Activated effector memory CD4-positive, alpha-beta T cell treated with anti-CD3 and anti-CD28 coated beads, Interleukin-2, amount 50 U/mL, for 16 hours (primary cell): ENCODE measurements at regions not wholly inside any gene's neighbourhood (a gene's known extent, or its start where the extent isn't known, plus 50 kb on each side); places are given as distances from the start of the nearest gene placed in this dataset.

Experiments
- DNase-seq: peaks from one replicate; pipeline ENCODE4 v3.0.0-alpha.2; 2020

DNA sequence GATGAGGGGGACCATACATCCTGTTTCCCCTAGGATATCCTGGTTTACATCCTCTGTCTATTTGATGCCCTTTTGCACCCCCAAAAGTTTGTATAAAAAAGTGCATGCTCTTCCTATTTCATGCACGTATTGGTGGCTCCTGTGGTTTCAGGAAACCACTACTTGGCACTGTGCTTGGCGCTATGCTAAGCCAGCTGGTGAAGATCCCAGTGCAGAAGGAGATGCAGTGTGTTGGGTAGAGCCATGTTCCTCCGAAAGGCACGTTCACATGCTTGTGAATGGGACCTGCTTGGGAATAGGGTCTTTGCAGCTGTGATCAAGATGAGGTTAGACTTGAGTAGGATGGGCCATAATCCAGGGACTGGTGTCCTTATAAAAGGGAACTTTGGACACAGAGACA, 419.7 kb downstream of the GALR1 start:
- DNase-seq: no peak

- no peak for DNase-seq
Measured at GRCh38 chr18:77671456-77672167, 422.0 kb downstream of the GALR1 start.

DNA sequence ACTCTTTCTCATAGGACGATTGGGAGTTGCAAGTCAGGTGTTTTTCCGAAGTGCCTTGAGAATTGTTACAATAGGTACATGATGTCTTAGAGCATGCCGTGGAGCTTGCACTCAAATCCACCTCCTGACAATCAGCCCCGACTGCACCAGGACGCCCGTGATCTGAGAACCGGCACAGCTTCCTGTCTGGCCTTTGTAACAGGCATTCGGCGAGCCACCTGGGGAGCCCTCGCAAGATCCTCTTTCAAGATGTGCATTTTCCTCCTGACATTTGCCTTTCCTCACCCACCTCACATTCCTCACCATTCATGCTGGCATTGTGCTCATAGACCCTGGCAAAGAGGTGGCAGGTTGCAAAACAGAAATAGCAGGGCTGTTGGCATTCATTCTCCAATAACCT, 427.3 kb downstream of the GALR1 start:
- no peak for DNase-seq

- DNase-seq: no peak
Measured at GRCh38 chr18:77677536-77677935, 427.9 kb downstream of the GALR1 start.

DNA sequence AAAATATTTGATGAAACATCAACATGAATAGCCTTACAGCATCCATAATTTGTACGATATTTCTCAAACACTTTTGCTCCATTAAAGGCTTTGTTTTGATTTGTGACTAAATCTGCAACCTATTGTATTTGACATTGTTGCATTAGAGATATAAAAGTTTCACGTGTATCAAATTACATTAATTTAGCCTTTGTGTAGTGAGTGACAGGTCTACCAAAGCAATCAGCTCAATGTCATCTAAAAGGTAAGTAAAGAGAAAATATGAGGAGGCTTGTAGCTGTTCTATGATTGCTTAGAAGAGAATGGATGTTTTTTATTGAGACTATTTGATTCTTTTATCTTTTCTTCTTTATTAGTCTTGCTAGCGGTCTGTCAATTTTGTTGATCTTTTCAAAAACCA, 430.2 kb downstream of the GALR1 start:
- no peak for DNase-seq

- no peak for DNase-seq
Measured at GRCh38 chr18:77700051-77700450, 450.4 kb downstream of the GALR1 start.

DNA sequence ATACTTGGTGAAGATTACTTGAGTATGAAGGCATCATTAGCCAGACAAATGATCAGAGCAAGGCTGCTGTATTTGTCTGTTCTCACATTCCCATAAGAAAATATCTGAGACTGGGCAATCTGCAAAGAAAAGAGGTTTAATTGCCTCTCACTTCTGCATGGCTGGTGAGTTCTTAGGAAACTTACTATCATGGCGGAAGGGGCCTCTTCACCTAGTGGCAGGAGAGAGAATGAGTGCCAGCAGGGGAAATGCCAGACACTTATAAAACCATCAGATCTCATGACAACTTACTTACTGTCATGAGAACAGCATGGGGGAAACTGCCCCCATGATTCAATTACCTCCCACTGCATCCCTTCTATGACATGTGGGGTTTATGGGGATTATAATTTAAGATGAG, 452.3 kb downstream of the GALR1 start:
- no peak for DNase-seq

DNA sequence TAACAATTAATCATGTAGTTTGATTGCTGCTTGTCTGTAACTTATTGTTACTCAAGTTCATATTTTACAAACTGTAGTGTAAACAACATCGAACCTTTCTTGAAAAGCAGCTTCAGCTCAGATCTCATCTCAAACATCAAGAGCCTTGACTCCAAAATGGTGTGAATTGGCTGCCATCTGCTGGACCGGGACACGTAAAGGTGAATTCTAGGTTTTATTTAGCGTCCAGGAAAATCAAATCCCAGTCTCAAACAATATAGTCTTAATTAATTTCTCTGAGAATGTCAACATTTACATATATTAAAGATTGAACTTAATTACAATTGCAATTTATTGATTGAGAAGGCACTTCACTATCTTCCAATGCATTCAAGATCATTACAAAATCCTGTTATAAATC, 453.0 kb downstream of the GALR1 start:
- no peak for DNase-seq

GRCh38 chr18:77705301-77705700, 455.7 kb downstream of the GALR1 start:
- no peak for DNase-seq

GRCh38 chr18:77708826-77709506, 459.3 kb downstream of the GALR1 start:
- DNase-seq: no peak

DNA sequence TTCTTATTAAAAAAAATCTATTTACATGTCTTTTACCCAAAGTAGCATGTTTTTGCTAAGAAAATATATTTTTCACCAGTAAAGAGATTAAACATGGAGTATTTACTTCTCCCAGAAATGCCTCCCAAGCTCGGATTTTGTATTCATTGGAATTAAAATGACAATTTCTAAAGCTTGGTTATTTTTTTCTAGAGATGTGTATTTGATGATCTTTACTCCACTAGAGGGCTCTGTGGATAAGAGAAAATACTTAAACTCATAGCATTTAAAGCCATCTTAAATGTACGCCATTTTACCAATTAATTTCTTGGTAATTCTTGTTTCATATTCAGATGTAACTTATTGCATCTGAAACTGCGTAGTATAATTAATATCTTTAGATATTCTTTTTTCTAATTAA, 461.4 kb downstream of the GALR1 start:
- no peak for DNase-seq

GRCh38 chr18:77714716-77715115, 465.1 kb downstream of the GALR1 start:
- no peak for DNase-seq

DNA sequence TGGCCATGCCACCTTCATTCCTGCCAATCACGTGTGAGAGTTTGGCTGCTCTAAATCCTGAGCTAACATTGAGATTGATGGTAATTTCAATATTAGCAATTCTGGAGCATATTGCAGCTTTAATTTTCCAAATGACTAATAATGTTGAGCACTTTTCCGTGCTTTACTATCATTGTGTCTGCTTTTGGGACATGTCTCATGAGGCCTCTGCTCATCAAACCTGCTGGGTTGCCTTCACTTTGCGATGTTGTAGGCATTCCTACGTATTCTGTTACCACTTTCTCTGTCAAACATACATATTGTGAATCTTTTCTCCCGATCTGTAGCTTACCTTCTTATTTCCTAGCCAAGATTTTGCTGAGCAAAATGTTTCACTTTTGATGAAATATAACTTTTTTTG, 466.6 kb downstream of the GALR1 start:
- no peak for DNase-seq

DNA sequence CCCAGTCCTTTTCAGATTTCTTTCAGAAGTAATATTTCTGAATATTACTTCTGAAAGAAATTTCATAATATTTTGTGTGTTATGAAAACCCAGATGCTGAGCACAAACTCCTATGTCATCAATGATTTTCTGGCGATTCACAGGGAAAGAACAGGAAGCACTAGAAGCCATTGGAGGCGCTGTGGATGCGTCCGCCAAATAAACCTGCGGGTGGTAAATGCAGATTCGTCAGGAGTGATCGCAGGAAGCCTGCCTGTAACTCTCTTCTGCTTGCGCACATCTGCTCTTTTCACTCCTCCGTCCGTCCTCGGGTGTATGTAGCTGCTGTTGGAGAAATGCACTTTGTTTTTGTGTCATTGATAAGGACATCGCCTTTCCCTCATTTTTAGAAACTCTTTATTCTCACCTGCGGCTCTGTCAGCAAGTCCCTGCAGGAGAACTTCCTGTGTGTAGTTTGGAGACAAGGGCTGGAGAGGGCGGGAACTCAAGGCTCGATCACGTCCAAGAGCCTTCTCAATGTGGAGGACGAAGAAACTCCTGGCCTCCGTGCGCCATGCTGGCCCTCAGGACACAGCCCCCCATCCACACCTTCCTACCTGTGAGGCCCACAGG, 483.8 kb downstream of the GALR1 start:
- no peak for DNase-seq

DNA sequence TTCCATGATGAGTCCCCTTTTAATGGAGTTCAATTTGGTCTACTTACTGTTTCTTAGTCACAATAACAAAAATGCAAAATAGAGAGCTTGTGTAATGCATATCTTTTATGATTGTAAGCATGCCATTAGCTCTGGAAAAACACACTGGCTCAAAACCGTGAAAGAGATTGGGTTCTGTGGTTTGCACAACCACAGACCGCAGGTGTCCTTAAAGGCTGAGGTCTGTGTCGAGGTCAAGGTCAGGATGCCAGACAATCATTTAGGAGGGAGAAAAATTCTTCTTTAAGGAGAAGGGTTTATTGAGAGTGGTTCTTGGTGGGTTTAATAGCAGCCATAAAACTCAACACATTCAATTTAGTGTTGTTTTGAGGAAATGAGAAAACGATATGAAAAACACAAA, 487.2 kb downstream of the GALR1 start:
- no peak for DNase-seq

GRCh38 chr18:77737405-77737804, 487.8 kb downstream of the GALR1 start:
- DNase-seq: no peak

DNA sequence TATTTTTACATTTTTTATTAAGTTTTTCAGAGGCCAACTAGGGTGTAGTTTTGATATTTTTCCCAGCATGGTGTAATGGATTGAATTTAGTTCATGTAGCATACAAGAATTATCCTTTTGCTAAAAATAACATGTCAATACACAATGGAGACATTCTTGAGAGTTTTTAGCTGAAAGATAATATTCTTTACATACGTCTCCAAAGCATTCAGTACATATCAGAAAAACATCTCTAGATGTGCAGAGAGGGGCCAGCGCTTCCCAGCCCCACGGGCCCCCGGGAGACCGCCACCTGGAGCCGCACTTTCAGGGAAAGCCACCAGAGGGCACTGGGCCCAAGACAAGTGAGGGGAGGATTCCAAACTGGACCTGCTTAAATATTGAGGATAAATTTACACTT, 499.4 kb downstream of the GALR1 start:
- DNase-seq: no peak

GRCh38 chr18:77750006-77750405, 500.4 kb downstream of the GALR1 start:
- DNase-seq: no peak

- DNase-seq: no peak
Measured at GRCh38 chr18:77754475-77755044, 504.9 kb downstream of the GALR1 start.

- DNase-seq: no peak
Measured at GRCh38 chr18:77755187-77755586, 505.5 kb downstream of the GALR1 start.

- DNase-seq: no peak
Measured at GRCh38 chr18:77761332-77761731, 511.7 kb downstream of the GALR1 start.

DNA sequence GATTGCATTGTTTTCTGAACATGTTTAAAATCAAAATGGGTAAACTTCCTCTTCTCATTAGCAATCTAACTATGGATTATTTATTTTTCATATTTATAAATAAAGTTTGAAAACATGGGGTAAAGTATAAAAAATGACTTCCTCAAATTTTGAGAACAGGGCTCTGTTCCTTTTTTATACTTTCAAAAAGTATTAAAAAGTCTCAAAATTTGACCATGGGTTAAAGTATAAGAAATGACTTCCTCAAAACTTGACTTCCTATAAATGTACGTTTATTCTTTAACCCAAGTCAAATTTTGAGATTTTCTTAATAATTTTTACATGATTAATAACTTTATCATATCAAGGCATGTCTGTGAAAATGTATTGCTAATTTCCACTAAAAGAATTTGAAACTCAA, 512.4 kb downstream of the GALR1 start:
- DNase-seq: no peak

- no peak for DNase-seq
Measured at GRCh38 chr18:77762642-77763041, 513.0 kb downstream of the GALR1 start.

DNA sequence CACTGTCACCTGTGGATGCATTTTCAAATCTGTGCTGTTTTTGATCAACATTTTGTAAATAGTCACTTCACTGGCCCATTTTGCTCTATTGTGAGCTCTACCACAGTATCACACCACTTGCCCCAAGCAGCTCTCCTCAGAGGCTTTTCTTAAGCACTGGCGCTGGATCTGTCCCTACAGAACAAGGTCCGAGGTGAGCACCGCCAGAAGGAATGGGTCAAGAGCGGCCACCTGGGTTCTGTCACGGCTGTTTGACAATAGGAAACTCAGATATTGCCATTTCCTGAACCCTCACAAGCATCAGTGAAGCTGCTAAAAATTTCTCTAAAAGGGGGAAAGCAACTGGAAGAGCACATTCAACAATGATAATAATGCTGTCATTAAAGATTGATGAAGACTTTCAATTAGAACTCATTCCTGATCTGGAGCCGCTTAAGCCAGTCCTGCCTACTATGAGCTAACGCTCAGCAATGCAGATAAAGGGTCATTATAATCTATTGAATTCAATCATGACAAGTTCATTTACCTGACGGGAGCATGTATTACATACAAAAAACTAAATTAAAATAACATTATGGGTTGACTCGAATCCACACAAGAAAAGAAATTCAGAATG, 514.0 kb downstream of the GALR1 start:
- DNase-seq: no peak
